ENCODE measurements at regions not wholly inside any gene's neighbourhood (a gene's known extent, or its start where the extent isn't known, plus 50 kb on each side); places are given as distances from the start of the nearest gene placed in this dataset.

GRCh38 chr1:189463166-189463565 lies 1014.5 kb downstream of the BRINP3 start:
- Histone ChIP-seq H3K36me3 (ENCODE audit: control insufficient read depth, insufficient read depth, low read length) (no peaks in the 10 kb centered on the region), H3K27ac (ENCODE audit: low read length) (no peak overlapping the region), H3K27me3 (ENCODE audit: control insufficient read depth, insufficient read depth, low read length) (no peaks in the 10 kb centered on the region), H3K9me3 (ENCODE audit: control insufficient read depth, low read depth, low read length) (no peaks in the 10 kb centered on the region), H3K4me3 (ENCODE audit: low read length) (no peak overlapping the region), H3K4me1 (ENCODE audit: control insufficient read depth, insufficient read depth, low read length) (no peaks in the 10 kb centered on the region)
- DNase-seq: no peak
- WGBS (ENCODE audit: insufficient coverage, low lambda C conversion rate): 83% methylated on average over 3 of the region's 4 CpGs

- Histone ChIP-seq H3K9me3 (ENCODE audit: control insufficient read depth, low read depth, low read length) (no peaks in the 10 kb centered on the region), H3K4me3 (ENCODE audit: low read length) (no peak overlapping the region), H3K36me3 (ENCODE audit: control insufficient read depth, insufficient read depth, low read length) (no peaks in the 10 kb centered on the region), H3K4me1 (ENCODE audit: control insufficient read depth, insufficient read depth, low read length) (no peaks in the 10 kb centered on the region), H3K27ac (ENCODE audit: low read length) (no peak overlapping the region), H3K27me3 (ENCODE audit: control insufficient read depth, insufficient read depth, low read length) (no peaks in the 10 kb centered on the region)
- DNase-seq: no peak
- WGBS (ENCODE audit: insufficient coverage, low lambda C conversion rate): 87% methylated on average over 2 of the region's 2 CpGs
These were observed 980.9 kb downstream of the BRINP3 start for GRCh38 chr1:189496768-189497167.

GRCh38 chr1:189499736-189500135 lies 977.9 kb downstream of the BRINP3 start:
- Histone ChIP-seq H3K36me3 (ENCODE audit: control insufficient read depth, insufficient read depth, low read length) (no peaks in the 10 kb centered on the region), H3K27me3 (ENCODE audit: control insufficient read depth, insufficient read depth, low read length) (no peaks in the 10 kb centered on the region), H3K4me1 (ENCODE audit: control insufficient read depth, insufficient read depth, low read length) (no peaks in the 10 kb centered on the region), H3K4me3 (ENCODE audit: low read length) (no peak overlapping the region), H3K27ac (ENCODE audit: low read length) (no peak overlapping the region), H3K9me3 (ENCODE audit: control insufficient read depth, low read depth, low read length) (no peaks in the 10 kb centered on the region)
- WGBS (ENCODE audit: insufficient coverage, low lambda C conversion rate): 67% methylated on average over 1 of the region's 4 CpGs
- no peak for DNase-seq

- Histone ChIP-seq H3K36me3 (ENCODE audit: control insufficient read depth, insufficient read depth, low read length) (no peaks in the 10 kb centered on the region), H3K4me3 (ENCODE audit: low read length) (no peak overlapping the region), H3K4me1 (ENCODE audit: control insufficient read depth, insufficient read depth, low read length) (no peaks in the 10 kb centered on the region), H3K27ac (ENCODE audit: low read length) (no peak overlapping the region), H3K27me3 (ENCODE audit: control insufficient read depth, insufficient read depth, low read length) (no peaks in the 10 kb centered on the region), H3K9me3 (ENCODE audit: control insufficient read depth, low read depth, low read length) (no peaks in the 10 kb centered on the region)
- 92% methylated on average over 2 of the region's 2 CpGs for WGBS (ENCODE audit: insufficient coverage, low lambda C conversion rate)
- no peak for DNase-seq
These were observed 976.9 kb downstream of the BRINP3 start for GRCh38 chr1:189500778-189501177.

- no peak for DNase-seq
- Histone ChIP-seq H3K4me1 (ENCODE audit: control insufficient read depth, insufficient read depth, low read length) (no peaks in the 10 kb centered on the region), H3K27me3 (ENCODE audit: control insufficient read depth, insufficient read depth, low read length) (no peaks in the 10 kb centered on the region), H3K4me3 (ENCODE audit: low read length) (no peak overlapping the region), H3K9me3 (ENCODE audit: control insufficient read depth, low read depth, low read length) (no peaks in the 10 kb centered on the region), H3K36me3 (ENCODE audit: control insufficient read depth, insufficient read depth, low read length) (no peaks in the 10 kb centered on the region), H3K27ac (ENCODE audit: low read length) (no peak overlapping the region)
These were observed 966.8 kb downstream of the BRINP3 start for GRCh38 chr1:189510827-189511226.

- H3K36me3 ChIP-seq (ENCODE audit: control insufficient read depth, insufficient read depth, low read length): no peaks in the 10 kb centered on the region
- no peaks in the 10 kb centered on the region for H3K27me3 ChIP-seq (ENCODE audit: control insufficient read depth, insufficient read depth, low read length)
- H3K9me3 ChIP-seq (ENCODE audit: control insufficient read depth, low read depth, low read length): no peaks in the 10 kb centered on the region
- peak in 1 of 2 donors; percentile 3 for DNase-seq
- H3K4me3 ChIP-seq (ENCODE audit: low read length): no peak overlapping the region
- no peak overlapping the region for H3K27ac ChIP-seq (ENCODE audit: low read length)
- no CpG with 5 or more reads among the region's 6 CpGs for WGBS (ENCODE audit: insufficient coverage, low lambda C conversion rate)
- no peaks in the 10 kb centered on the region for H3K4me1 ChIP-seq (ENCODE audit: control insufficient read depth, insufficient read depth, low read length)
These were observed 964.6 kb downstream of the BRINP3 start for GRCh38 chr1:189513091-189513490.

- no peak overlapping the region for H3K27ac ChIP-seq (ENCODE audit: low read length)
- H3K36me3 ChIP-seq (ENCODE audit: control insufficient read depth, insufficient read depth, low read length): no peaks in the 10 kb centered on the region
- WGBS (ENCODE audit: insufficient coverage, low lambda C conversion rate): 56% methylated on average over 1 of the region's 6 CpGs
- no peaks in the 10 kb centered on the region for H3K27me3 ChIP-seq (ENCODE audit: control insufficient read depth, insufficient read depth, low read length)
- no peak overlapping the region for H3K4me3 ChIP-seq (ENCODE audit: low read length)
- no peaks in the 10 kb centered on the region for H3K9me3 ChIP-seq (ENCODE audit: control insufficient read depth, low read depth, low read length)
- no peaks in the 10 kb centered on the region for H3K4me1 ChIP-seq (ENCODE audit: control insufficient read depth, insufficient read depth, low read length)
- no peak for DNase-seq
These were observed 955.2 kb downstream of the BRINP3 start for GRCh38 chr1:189522441-189522840.

GRCh38 chr1:189524501-189524900 lies 953.2 kb downstream of the BRINP3 start:
- no peak overlapping the region for H3K4me3 ChIP-seq (ENCODE audit: low read length)
- no peak for DNase-seq
- H3K36me3 ChIP-seq (ENCODE audit: control insufficient read depth, insufficient read depth, low read length): no peaks in the 10 kb centered on the region
- no peak overlapping the region for H3K27ac ChIP-seq (ENCODE audit: low read length)
- H3K9me3 ChIP-seq (ENCODE audit: control insufficient read depth, low read depth, low read length): no peaks in the 10 kb centered on the region
- WGBS (ENCODE audit: insufficient coverage, low lambda C conversion rate): 75% methylated on average over 1 of the region's 1 CpG
- H3K27me3 ChIP-seq (ENCODE audit: control insufficient read depth, insufficient read depth, low read length): no peaks in the 10 kb centered on the region
- no peaks in the 10 kb centered on the region for H3K4me1 ChIP-seq (ENCODE audit: control insufficient read depth, insufficient read depth, low read length)

- Histone ChIP-seq H3K9me3 (ENCODE audit: control insufficient read depth, low read depth, low read length) (no peaks in the 10 kb centered on the region), H3K27ac (ENCODE audit: low read length) (no peak overlapping the region), H3K36me3 (ENCODE audit: control insufficient read depth, insufficient read depth, low read length) (no peaks in the 10 kb centered on the region), H3K4me3 (ENCODE audit: low read length) (no peak overlapping the region), H3K4me1 (ENCODE audit: control insufficient read depth, insufficient read depth, low read length) (no peaks in the 10 kb centered on the region), H3K27me3 (ENCODE audit: control insufficient read depth, insufficient read depth, low read length) (no peaks in the 10 kb centered on the region)
- no peak for DNase-seq
- WGBS (ENCODE audit: insufficient coverage, low lambda C conversion rate): no CpG with 5 or more reads among the region's 5 CpGs
These were observed 947.5 kb downstream of the BRINP3 start for GRCh38 chr1:189530162-189530561.

- H3K36me3 ChIP-seq (ENCODE audit: control insufficient read depth, insufficient read depth, low read length): no peaks in the 10 kb centered on the region
- no peak for DNase-seq
- WGBS (ENCODE audit: insufficient coverage, low lambda C conversion rate): 67% methylated on average over 1 of the region's 2 CpGs
- no peak overlapping the region for H3K4me3 ChIP-seq (ENCODE audit: low read length)
- no peaks in the 10 kb centered on the region for H3K9me3 ChIP-seq (ENCODE audit: control insufficient read depth, low read depth, low read length)
- no peak overlapping the region for H3K27ac ChIP-seq (ENCODE audit: low read length)
- no peaks in the 10 kb centered on the region for H3K4me1 ChIP-seq (ENCODE audit: control insufficient read depth, insufficient read depth, low read length)
- no peaks in the 10 kb centered on the region for H3K27me3 ChIP-seq (ENCODE audit: control insufficient read depth, insufficient read depth, low read length)
These were observed 939.4 kb downstream of the BRINP3 start for GRCh38 chr1:189538271-189538670.

GRCh38 chr1:189550498-189550897 lies 927.2 kb downstream of the BRINP3 start:
- no peak overlapping the region for H3K27ac ChIP-seq (ENCODE audit: low read length)
- no peak for DNase-seq

More at GRCh38 chr1:189550498-189550897, 927.2 kb downstream of the BRINP3 start:
- Histone ChIP-seq H3K4me3 (ENCODE audit: low read length) (no peak overlapping the region), H3K9me3 (ENCODE audit: control insufficient read depth, low read depth, low read length) (peaks cover 2% of the 10 kb centered on the region), H3K27me3 (ENCODE audit: control insufficient read depth, insufficient read depth, low read length) (no peaks in the 10 kb centered on the region), H3K4me1 (ENCODE audit: control insufficient read depth, insufficient read depth, low read length) (no peaks in the 10 kb centered on the region), H3K36me3 (ENCODE audit: control insufficient read depth, insufficient read depth, low read length) (no peaks in the 10 kb centered on the region)
